HepG2 (cell line): ENCODE measurements at regions not wholly inside any gene's neighbourhood (a gene's known extent, or its start where the extent isn't known, plus 50 kb on each side); places are given as distances from the start of the nearest gene placed in this dataset.

Source experiments
- ATAC-seq: fragments of 200-7000 bp; cut with Tn5 transposase; 3 replicates; pipeline ENCODE4 v1.9.1; 2020; ENCODE audit warnings: mild to moderate bottlenecking, moderate library complexity
- BruUV-seq: library from RNA; stranded (reverse); fragments of 400-500 nt; replicated peaks from 2 replicates; lab custom pipeline; 2021; lab: Mats Ljungman, UMichigan
- CTCF ChIA-PET: fragments of 300-600 bp; formaldehyde crosslinking; extraction: SDS; loops from one replicate; lab custom pipeline; 2021; ENCODE audit warnings: low total read pairs, inconsistent platforms, low intra/inter-chr PET ratio; lab: Yijun Ruan, JAX
- POLR2A ChIA-PET: fragments of 350-600 bp; sonication (Branson Sonifier 250); formaldehyde crosslinking; loops from one replicate; lab custom pipeline; 2020; ENCODE audit warnings: antibody characterized with exemption, inconsistent platforms; lab: Yijun Ruan, JAX
- DNase-seq: peaks from one replicate; pipeline ENCODE4 v3.0.0-alpha.2; 2015; ENCODE audit warnings: low spot score
- FAIRE-seq: peaks from 3 replicates; lab custom pipeline; 2011; peaks lifted over from hg19 to GRCh38; lab: Jason Lieb, UNC
- H2AFZ ChIP-seq: one replicate; pipeline ENCODE4 v1.6.1; 2011; ENCODE audit warnings: low read length, inconsistent platforms
- H3K27ac ChIP-seq: fragments of 300-600 bp; 3 replicates; pipeline ENCODE4 v1.8.0; 2011; ENCODE audit warnings: mixed run types, mild to moderate bottlenecking, mixed read lengths, low read length, inconsistent platforms; ENCODE audit not compliant: insufficient read depth; ENCODE audit errors: extremely low read length
- H3K27me3 ChIP-seq, 2 experiments: fragments of 200-600 bp in 1 of 2; 2 replicates in 1 of 2; 3 replicates in 1 of 2; pipeline versions ENCODE4 v1.6.0 to v1.8.0; 2011; ENCODE audit warnings: low read length in 2 of 2, mild to moderate bottlenecking in 2 of 2, moderate library complexity in 2 of 2, inconsistent platforms in 1 of 2; ENCODE audit not compliant: insufficient read depth in 2 of 2, control insufficient read depth in 1 of 2
- H3K36me3 ChIP-seq, 2 experiments: fragments of 200-600 bp in 1 of 2; replicated peaks in 1 of 2; 2 replicates in 1 of 2; 3 replicates in 1 of 2; pipeline versions ENCODE4 v1.5.1 to v1.8.0; 2011; ENCODE audit warnings: low read length in 2 of 2, inconsistent platforms in 1 of 2; ENCODE audit not compliant: insufficient read depth in 2 of 2, control insufficient read depth in 1 of 2
- H3K4me1 ChIP-seq: 2 replicates; pipeline ENCODE4 v1.5.1; 2012; ENCODE audit warnings: low read length, inconsistent platforms; ENCODE audit not compliant: insufficient read depth
- H3K4me2 ChIP-seq: 2 replicates; pipeline ENCODE4 v1.6.0; 2011; ENCODE audit warnings: low read depth, low read length, inconsistent platforms
- H3K4me3 ChIP-seq, 3 experiments: fragments of 200-600 bp in 1 of 3; sonication (generic), shearing (Covaris generic) in 1 of 3; replicated peaks in 1 of 3; 2 replicates each; pipeline ENCODE4 v1.5.1; 2011 to 2016; ENCODE audit warnings: low read length in 3 of 3, inconsistent platforms in 2 of 3, low read depth in 2 of 3, mild to moderate bottlenecking in 2 of 3, control low read depth in 1 of 3, mixed read lengths in 1 of 3; ENCODE audit not compliant: insufficient read depth in 1 of 3
- H3K79me2 ChIP-seq: one replicate; pipeline ENCODE4 v1.6.1; 2011; ENCODE audit warnings: low read length, inconsistent platforms; ENCODE audit not compliant: insufficient read depth
- H3K9ac ChIP-seq: 2 replicates; pipeline ENCODE4 v1.6.0; 2011; ENCODE audit warnings: mild to moderate bottlenecking, low read depth, low read length, inconsistent platforms; ENCODE audit not compliant: insufficient read depth
- H3K9me3 ChIP-seq: 2 replicates; pipeline ENCODE4 v1.5.1; 2012; ENCODE audit warnings: mild to moderate bottlenecking, low read length
- H4K20me1 ChIP-seq: 2 replicates; pipeline ENCODE4 v1.6.0; 2011; ENCODE audit warnings: inconsistent platforms, mild to moderate bottlenecking, low read length, moderate library complexity; ENCODE audit not compliant: insufficient read depth
- CBX1 ChIP-seq: IDR thresholded peaks from one replicate; pipeline ENCODE4 v1.6.1; 2016; ENCODE audit warnings: antibody characterized with exemption, low read depth
- GFI1 ChIP-seq: sonication (generic); formaldehyde crosslinking; IDR thresholded peaks from 2 replicates; pipeline ENCODE4 v1.5.0; 2020; ENCODE audit warnings: missing genetic modification reagents, mild to moderate bottlenecking, borderline replicate concordance
- HDAC6 ChIP-seq: fragments of 200-600 bp; sonication (generic); IDR thresholded peaks from 2 replicates; pipeline ENCODE4 v1.7.0; 2017; ENCODE audit warnings: mild to moderate bottlenecking, antibody characterized with exemption, low read length, low read depth
- NFE2L2 ChIP-seq: fragments of 150-350 bp; IDR thresholded peaks from 2 replicates; pipeline ENCODE4 v1.6.1; 2014; ENCODE audit warnings: low read length
- SATB2 ChIP-seq: sonication (generic); formaldehyde crosslinking; IDR thresholded peaks from 2 replicates; pipeline ENCODE4 v1.5.0; 2020; ENCODE audit warnings: missing genetic modification reagents
- TEAD2 ChIP-seq: sonication (generic); formaldehyde crosslinking; IDR thresholded peaks from 2 replicates; pipeline ENCODE4 v1.9.0; 2021; ENCODE audit warnings: missing genetic modification reagents
- TOE1 ChIP-seq: sonication (generic); formaldehyde crosslinking; IDR thresholded peaks from 2 replicates; pipeline ENCODE4 v1.4.0; 2020; ENCODE audit warnings: mild to moderate bottlenecking, missing genetic modification reagents
- ZNF251 ChIP-seq: sonication (generic); formaldehyde crosslinking; IDR thresholded peaks from 2 replicates; pipeline ENCODE4 v1.9.0; 2021; ENCODE audit warnings: mild to moderate bottlenecking, missing genetic modification reagents
- ZNF263 ChIP-seq: sonication (generic); formaldehyde crosslinking; IDR thresholded peaks from 2 replicates; pipeline ENCODE4 v1.4.0; 2020; ENCODE audit warnings: missing genetic modification reagents
- ZNF367 ChIP-seq: sonication (generic); formaldehyde crosslinking; IDR thresholded peaks from 2 replicates; pipeline ENCODE4 v1.4.0; 2020; ENCODE audit warnings: missing genetic modification reagents, borderline replicate concordance
- WGBS: methylation state at CpG from one replicate; pipeline ENCODE4 v1.1.6; 2017; ENCODE audit warnings: low lambda C conversion rate; 5-methylcytosine and 5-hydroxymethylcytosine counted together
- in situ Hi-C: cut with HindIII; loops from 2 replicates; pipeline ENCODE4 v1.10.0; 2017; ENCODE audit warnings: low pct_unique_long_range_greater_than_20kb; ENCODE audit not compliant: extremely low pct_ligation_motif_present
- intact Hi-C: fragments of 100-400 bp; cut with micrococcal nuclease; formaldehyde crosslinking; loops from one replicate; pipeline ENCODE4 v1.10.0; 2022; ENCODE audit not compliant: unreplicated experiment
- TF ChIP-seq, protein P1 (sequence below): sonication (generic); formaldehyde crosslinking; IDR thresholded peaks from 2 replicates; pipeline ENCODE4 v1.4.0; 2020; ENCODE audit warnings: missing genetic modification reagents, low read depth, mild to moderate bottlenecking, borderline replicate concordance

DNA sequence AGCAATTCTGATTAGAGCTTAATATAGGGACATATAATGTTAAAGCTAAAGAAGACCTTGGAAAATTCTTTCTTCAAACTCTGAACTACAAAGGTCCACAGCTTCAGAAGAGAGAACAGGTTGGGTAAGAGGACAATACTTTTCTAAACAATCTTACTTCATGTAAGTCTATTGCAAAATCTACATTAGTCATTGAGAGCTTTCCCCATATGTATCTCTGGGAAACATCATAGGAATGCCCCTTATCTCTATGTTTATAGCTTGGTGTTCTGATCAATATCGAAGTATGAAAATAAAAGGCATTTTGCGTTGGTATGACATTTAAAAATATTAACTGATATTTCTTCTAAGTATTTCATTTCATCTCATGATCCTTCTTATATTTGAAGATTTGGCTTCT is 962.6 kb downstream of the AACS start:
- Histone ChIP-seq H3K4me1 (no peaks in the 10 kb centered on the region), H3K27ac (no peak overlapping the region), H3K36me3 (no peaks in the 10 kb centered on the region), H3K4me3 (no peak overlapping the region), H3K9me3 (peaks cover 3% of the 10 kb centered on the region), H3K4me2 (no peak overlapping the region), H3K79me2 (no peaks in the 10 kb centered on the region), H3K9ac (no peak overlapping the region), H2AFZ (no peak overlapping the region), H3K27me3 (no peaks in the 10 kb centered on the region), H4K20me1 (no peaks in the 10 kb centered on the region)
- ATAC-seq (no peak), DNase-seq (no peak), FAIRE-seq (no peak)
- in situ Hi-C loops: no loop called here
- ChIA-PET CTCF (no interaction called here), POLR2A (no interaction called here)
- intact Hi-C loops: no loop called here
- 7% methylated on average over 2 of the region's 2 CpGs for WGBS
- no TSS peak for BruUV-seq
- TF ChIP-seq TOE1 (CRISPR knock-in tag) (no peak), GFI1 (CRISPR knock-in tag) (no peak), ZNF251 (CRISPR knock-in tag) (no peak), NFE2L2 (no peak), ZNF263 (CRISPR knock-in tag) (no peak), SATB2 (no peak)
- TF ChIP-seq, protein P1, sequence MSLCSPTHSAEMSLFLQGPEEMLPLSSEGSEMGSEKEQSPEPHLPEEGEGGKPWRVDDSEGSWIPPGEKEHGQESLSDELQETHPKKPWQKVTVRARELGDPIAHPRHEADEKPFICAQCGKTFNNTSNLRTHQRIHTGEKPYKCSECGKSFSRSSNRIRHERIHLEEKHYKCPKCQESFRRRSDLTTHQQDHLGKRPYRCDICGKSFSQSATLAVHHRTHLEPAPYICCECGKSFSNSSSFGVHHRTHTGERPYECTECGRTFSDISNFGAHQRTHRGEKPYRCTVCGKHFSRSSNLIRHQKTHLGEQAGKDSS (CRISPR knock-in tag): no peak

DNA sequence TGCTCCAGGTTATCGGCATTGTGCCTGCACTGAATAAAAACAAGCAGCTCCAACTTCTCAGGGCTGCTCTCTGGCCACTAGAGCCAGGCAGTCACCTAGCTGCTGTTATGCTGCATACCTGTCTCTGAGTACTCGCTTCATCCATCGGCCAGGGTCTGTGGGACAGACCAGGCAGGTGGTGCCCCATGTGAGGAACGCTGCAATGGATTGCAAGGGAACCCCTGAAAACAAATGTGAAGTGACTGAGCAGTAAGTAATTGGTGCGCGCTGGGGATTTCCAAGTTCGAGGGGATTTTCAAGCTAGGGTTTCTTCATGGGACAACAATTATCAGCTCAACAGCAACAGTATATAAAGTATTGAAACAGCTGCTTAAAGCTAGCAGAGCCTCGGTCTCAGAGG is 965.3 kb downstream of the AACS start:
- no peak overlapping the region for H3K9ac ChIP-seq
- H3K27ac ChIP-seq: no peak overlapping the region
- WGBS: 38% methylated on average over 8 of the region's 8 CpGs
- H3K27me3 ChIP-seq: no peaks in the 10 kb centered on the region
- H3K79me2 ChIP-seq: no peaks in the 10 kb centered on the region
- TF ChIP-seq CBX1: no peak
- no peak for TF ChIP-seq ZNF367 (CRISPR knock-in tag)
- no peak for TF ChIP-seq HDAC6
- TF ChIP-seq TEAD2: no peak
- ChIA-PET CTCF (no interaction called here), POLR2A (no interaction called here)
- ATAC-seq: no peak
- intact Hi-C loops (no loop called here), in situ Hi-C loops (no loop called here)
- no peak for FAIRE-seq
- H3K4me3 ChIP-seq: no peak overlapping the region
- no peaks in the 10 kb centered on the region for H4K20me1 ChIP-seq
- H3K4me2 ChIP-seq: no peak overlapping the region
- no peak for DNase-seq
- no peak overlapping the region for H2AFZ ChIP-seq
- BruUV-seq: no TSS peak
- H3K36me3 ChIP-seq: no peaks in the 10 kb centered on the region
- peaks cover 12% of the 10 kb centered on the region; the same call in 1 of the 2 replicates for H3K9me3 ChIP-seq
- H3K4me1 ChIP-seq: peaks cover 14% of the 10 kb centered on the region
